ENCODE measurements at regions not wholly inside any gene's neighbourhood (a gene's known extent, or its start where the extent isn't known, plus 50 kb on each side); places are given as distances from the start of the nearest gene placed in this dataset.
"Not testable (repeated sequence)": the region's sequence is repeated elsewhere in the genome, so short reads cannot be mapped to it uniquely, and the experiment has no call there.

GRCh38 chr2:64795024-64795592 is 141.4 kb upstream of the SERTAD2 start:
- DNase-seq (ENCODE audit: low read depth): no peak

DNA sequence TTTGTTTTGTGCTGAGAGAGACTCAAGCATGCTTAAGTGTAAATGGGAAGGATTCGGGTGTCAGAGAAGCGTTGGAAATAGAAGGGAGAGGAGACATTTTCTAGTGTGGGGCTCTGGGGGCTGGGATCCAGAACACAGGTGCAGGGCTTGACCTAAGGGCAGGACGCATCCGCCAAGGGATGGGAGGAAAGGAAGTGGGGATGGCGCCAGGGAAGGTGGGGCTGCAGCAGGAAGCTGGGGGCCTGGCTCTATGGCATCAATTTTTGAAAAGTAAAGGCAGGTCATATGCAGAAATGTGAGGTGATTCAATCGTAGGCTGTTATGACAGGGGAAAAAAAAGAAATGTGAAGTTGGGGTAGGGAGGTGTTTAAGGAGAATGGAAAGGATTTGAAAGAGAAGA is 143.2 kb upstream of the SERTAD2 start:
- DNase-seq (ENCODE audit: low read depth): no peak

DNA sequence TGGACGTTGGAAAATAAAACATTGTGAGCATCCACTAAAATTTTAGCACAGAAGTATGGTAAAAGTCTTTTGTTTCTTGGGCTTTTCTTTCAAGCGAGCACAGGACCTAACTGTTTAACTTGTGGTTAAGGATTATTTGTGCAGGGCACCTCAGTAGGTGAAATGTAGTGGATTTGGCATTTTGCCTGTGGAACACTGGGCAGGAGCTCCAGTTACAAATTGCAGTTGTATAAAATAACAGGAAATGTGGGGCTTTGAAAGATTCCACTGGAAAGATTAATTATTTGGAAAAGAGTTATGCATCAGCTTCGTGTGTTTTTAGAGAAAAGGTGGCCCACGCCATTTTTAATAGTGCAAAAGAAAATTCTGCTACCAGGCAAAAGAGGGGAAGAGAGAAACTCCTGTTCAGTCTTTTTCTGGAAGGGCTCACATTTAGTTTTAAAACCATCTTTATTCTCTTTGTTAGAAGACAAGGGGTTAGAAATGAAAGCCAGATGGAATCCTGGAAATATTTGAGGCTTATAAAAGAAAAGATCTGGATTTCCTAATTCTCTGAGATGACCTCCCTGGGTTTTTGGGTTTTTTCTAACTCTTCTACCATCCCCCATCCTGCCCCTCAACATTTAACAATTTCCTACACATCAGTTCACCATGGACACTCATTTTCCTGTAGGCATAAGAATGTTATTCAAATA is 144.3 kb upstream of the SERTAD2 start:
- no peak for DNase-seq (ENCODE audit: low read depth)

DNA sequence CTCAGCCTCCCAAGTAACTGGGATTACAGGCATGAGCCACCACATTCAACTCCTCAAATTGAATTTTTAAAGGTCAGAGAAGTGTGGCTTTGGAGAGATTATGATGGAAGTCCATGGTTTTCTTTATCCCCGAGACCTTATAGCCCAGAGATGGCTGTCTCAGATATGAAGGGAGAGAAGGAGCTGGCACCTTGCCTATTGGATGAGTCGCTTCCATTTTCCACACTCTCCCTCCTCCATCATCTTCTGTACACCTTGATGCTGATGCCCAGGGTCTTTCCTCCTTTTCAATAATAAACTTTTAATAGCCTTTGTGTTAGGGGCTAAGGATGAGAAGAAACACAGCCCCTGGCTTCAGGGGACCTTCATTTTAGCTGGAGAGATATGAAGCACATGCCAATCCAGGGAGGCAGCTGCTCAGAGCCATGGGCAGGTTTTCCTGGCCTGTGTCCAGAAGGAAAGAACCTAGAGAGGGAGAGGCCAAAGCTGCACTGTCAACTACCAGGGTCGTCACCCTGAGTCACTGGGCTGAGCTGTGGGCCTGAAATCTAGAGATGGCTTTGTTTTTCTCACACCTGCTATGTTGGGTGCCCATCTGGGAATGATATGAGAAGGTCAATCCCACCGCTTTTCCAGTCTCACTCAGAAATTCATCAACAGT is 146.0 kb upstream of the SERTAD2 start:
- DNase-seq (ENCODE audit: low read depth): no peak

DNA sequence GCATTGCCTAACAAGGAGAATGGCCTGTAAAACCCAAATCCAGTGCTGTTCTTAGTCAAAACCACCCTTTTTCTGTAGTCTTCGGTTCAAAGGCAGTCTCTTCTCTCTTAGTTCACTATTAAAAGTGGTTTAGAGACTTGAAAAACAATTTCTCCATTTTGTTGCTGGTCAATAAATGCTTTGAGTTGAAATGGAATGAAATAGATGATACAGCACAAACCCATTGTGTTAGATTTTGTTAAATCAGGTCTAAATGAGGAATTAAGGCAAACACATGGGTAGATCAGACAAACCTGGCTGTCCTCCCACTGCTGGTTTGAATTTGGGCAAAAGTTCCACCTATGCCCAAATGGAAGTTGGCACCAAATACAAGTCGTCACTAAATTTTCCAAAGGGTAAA is 150.1 kb upstream of the SERTAD2 start:
- no peak for DNase-seq (ENCODE audit: low read depth)

GRCh38 chr2:64804651-64805050 is 150.9 kb upstream of the SERTAD2 start:
- no peak for DNase-seq (ENCODE audit: low read depth)

DNA sequence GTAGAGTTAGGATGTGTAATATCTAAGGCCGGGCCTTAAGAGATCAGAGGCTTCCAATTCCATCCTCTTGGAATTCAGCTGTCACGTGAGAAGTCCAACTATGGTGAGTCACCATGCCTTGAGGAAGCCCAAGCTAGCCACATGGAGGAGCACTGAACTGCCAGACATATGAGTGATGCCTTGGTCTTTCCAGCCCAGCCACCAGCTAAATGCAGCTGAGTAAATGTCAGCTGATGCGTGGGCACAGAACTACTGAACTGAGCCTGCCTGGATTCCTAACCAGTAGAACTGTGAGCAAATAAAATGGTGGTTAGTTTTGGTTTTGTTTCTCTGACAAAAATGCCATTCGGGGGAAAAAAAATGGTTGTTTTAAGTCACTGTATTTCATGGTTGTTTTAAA is 153.7 kb upstream of the SERTAD2 start:
- DNase-seq (ENCODE audit: low read depth): no peak

DNA sequence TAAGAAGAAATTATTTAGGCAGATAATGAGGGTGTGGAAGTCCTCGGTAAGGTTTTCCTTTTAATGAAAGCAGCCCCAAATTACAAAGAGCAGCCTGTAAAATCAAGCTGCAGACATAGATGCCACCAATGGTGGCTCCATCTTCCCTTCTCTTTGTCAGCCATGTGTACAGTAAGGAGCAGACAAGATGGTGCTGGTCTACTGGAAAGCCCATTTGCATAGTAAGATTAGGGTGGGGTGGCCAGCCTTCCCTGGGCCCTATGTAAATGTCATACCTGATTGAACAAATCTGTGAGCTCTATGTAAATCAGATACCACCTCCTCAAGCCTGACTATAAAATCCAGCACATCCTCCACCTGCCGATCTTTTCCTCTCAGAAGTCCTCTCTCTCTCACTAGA is 154.4 kb upstream of the SERTAD2 start:
- no peak for DNase-seq (ENCODE audit: low read depth)

DNA sequence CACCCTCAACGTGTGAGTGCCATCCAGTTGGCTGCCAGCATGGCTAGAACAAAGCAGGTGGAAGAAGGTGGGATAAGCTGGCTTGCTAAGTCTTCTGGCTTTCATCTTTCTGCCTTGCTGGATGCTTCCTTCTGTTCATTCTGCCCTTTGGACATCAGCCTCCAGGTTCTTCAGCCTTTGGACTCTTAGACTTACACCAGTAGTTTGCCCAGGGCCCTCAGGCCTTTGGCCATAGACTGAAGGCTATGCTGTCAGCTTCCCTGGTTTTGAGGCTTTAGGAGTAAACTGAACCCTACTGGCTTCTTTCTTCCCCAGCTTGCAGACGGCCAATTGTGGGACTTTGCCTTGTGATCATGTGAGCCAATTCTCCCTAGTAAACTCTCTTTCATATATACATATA is 155.0 kb upstream of the SERTAD2 start:
- no peak for DNase-seq (ENCODE audit: low read depth)

- DNase-seq (ENCODE audit: low read depth): no peak
Observed at GRCh38 chr2:64809216-64809615, 155.5 kb upstream of the SERTAD2 start.

- DNase-seq (ENCODE audit: low read depth): no peak
Observed at GRCh38 chr2:64812285-64812684, 158.6 kb upstream of the SERTAD2 start.

DNA sequence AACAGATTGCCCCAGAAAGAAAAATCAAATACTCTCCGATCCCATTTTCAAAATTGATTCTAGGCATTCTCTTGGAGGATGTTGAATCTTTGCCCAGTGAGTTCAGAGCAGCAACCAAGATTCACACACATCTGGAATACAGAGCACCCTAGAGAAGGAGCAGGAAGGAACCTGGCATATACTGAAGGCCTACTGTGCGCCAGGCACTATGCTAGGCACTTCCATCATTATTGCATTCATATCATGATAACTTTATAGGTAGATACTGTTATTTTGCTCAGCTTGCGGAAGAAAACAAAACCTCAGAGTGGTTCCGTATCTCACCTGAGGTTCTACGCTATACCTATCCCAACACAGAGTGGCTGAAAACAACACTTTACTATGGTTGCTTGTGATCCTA is 160.3 kb upstream of the SERTAD2 start:
- DNase-seq (ENCODE audit: low read depth): no peak

GRCh38 chr2:64816526-64816925 is 162.8 kb upstream of the SERTAD2 start:
- DNase-seq (ENCODE audit: low read depth): not testable (repeated sequence)

DNA sequence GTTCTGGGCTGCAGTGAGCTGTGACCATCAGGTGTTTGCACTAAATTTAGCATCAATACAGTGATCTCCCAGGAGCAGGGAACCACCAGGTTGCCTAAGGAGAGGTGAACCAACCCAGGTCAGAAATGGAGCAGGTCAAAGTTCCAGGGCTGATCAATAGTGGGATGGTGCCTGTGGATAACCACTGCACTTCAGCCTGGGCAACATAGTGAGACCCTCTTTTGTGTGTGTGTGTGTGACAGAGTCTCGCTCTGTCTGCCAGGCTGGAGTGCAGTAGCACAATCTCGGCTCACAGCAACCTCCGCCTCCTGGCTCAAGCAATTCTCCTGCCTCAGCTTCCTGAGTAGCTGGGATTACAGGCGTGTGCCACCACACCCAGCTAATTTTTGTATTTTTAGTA is 163.7 kb upstream of the SERTAD2 start:
- no peak for DNase-seq (ENCODE audit: low read depth)

GRCh38 chr2:64818664-64819060 is 164.9 kb upstream of the SERTAD2 start:
- DNase-seq (ENCODE audit: low read depth): no peak

DNA sequence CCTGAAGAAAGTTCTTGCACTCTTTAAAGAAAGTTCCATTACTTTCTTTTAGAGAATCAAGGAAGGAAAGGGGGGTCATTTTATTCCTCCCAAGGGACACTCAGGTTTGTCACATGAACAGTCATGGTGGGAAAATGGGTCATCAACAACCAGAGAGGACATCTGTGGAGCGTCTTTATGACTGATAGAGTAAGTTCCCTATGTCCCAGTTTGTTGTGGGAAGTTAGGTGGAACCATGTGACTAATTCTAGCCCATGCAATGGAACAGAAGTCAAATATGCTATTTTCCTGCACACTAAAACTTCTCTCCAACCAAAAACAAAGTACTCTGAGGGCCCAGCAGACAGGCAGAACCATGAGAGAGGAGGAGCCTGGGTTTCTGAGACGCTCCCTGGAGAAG is 165.6 kb upstream of the SERTAD2 start:
- DNase-seq (ENCODE audit: low read depth): no peak

DNA sequence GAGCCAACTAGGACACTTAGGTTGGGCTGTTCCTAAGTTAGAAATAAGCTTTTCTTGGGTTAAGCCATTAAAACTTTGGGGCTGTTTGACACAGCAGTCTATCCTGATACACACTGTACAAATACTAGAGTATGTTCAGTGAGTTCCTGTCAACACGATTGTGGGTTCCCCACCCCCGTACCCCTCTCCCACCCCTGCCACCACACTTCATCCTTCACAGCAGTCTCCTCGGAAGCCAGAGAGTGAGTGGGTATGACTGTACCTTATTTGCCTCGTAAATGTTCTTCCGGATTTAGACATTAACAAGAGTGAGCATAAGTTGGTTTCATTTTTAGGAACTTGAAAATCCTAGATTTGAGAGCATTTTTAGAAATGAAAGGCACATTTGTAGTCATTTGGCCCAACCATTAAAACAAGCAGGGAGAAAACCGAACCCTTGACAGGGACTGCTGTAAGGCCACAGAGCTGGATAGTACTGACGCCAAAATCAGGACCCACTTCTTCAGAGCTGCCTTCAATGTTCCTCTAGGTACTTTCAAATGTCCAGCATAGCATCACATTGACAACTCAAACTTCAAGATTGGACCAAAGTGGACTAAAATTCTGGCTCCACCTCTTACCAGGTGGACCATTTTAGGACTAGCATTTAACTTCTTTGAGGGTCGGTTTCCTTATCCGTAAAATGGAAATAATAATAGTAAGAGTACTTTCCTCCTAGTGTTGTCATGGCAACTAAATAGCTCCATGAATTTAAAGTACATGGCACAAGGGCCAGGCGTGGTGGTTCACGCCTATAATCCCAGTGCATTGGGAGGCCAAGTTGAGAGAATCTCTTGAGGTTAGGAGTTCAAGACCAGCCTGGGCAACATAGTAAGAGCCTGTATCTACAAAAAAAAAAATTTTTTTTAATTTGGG is 166.3 kb upstream of the SERTAD2 start:
- no peak for DNase-seq (ENCODE audit: low read depth)

GRCh38 chr2:64820901-64821300 is 167.2 kb upstream of the SERTAD2 start:
- no peak for DNase-seq (ENCODE audit: low read depth)

DNA sequence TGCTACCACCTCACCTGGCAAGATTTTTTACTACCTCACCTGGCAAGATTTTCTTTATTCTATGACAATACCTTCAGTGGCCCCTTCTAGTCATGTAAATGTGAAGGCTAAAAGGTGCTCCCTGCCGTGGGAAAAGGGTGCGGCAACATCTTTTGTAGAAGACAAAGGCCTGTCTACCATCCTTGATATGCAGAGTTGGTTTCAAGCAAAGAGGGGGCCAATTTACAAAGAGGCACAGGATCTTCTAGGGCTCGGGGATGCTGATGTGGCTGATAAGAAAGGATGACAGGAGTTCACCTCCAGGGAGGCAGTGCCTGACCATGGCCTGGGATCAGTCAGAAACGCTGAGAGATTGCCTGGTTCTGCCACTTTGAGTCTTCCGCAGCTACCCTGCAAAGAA is 165.4 kb upstream of the SLC1A4 start:
- no peak for DNase-seq (ENCODE audit: low read depth)

GRCh38 chr2:64825831-64826491 is 163.2 kb upstream of the SLC1A4 start:
- no peak for DNase-seq (ENCODE audit: low read depth)

GRCh38 chr2:64826703-64827102 is 162.5 kb upstream of the SLC1A4 start:
- no peak for DNase-seq (ENCODE audit: low read depth)

DNA sequence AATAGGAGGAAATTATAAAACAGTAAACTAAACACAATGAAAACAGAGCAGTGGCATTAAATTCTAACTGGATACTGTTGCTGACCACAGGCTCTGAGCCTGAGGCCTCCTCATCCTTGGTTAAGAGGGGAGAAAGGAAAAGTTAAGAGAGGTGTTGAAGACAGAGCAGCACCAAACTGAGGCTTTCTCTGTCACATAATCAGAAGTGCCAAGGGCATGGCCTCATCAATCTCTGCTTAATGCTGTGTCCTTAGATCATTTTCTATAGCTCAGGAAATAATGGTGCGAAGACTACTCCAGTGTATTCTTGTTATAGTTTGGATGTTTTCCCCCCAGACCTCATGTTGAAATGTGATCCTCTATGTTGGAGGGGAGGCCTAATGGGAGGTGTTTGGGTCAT is 160.9 kb upstream of the SLC1A4 start:
- no peak for DNase-seq (ENCODE audit: low read depth)
